OCI-LY1 (cell line): ENCODE measurements at regions not wholly inside any gene's neighbourhood (a gene's known extent, or its start where the extent isn't known, plus 50 kb on each side); places are given as distances from the start of the nearest gene placed in this dataset.

Experiments
- EZH2 ChIP-seq: fragments of 200-600 bp; sonication (generic), shearing (Covaris generic); IDR thresholded peaks from 2 replicates; pipeline ENCODE4 v1.8.0; 2017; ENCODE audit warnings: borderline replicate concordance, mixed run types, mild to moderate bottlenecking, antibody characterized with exemption, low read length, moderate library complexity, mixed read lengths
- TF ChIP-seq, protein P1 (sequence below): fragments of 200-600 bp; sonication (generic), shearing (Covaris generic); IDR thresholded peaks from 2 replicates; pipeline ENCODE4 v1.5.1; 2017; ENCODE audit warnings: mild to moderate bottlenecking, antibody characterized with exemption, low read length, moderate library complexity, mixed read lengths

DNA sequence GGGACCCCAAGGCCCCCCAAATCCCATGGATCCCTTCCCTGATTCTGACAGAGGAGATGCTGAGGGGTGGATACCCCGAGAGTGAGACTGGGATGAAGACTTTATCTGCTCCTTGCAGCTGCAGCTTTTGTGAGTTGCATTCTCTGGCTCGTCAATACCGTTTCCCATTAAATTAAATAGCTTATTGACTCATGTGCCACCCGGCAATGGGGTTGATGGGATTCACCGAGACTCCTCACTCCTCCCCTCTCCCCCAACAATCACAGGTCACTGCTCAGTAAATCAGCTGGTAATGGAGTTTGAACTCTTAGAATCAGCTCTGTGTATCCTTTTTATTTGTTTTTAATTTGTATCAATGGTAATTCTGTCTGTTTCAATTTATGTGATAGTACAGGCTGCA, 337.5 kb upstream of the PLXNA2 start:
- TF ChIP-seq, protein P1, sequence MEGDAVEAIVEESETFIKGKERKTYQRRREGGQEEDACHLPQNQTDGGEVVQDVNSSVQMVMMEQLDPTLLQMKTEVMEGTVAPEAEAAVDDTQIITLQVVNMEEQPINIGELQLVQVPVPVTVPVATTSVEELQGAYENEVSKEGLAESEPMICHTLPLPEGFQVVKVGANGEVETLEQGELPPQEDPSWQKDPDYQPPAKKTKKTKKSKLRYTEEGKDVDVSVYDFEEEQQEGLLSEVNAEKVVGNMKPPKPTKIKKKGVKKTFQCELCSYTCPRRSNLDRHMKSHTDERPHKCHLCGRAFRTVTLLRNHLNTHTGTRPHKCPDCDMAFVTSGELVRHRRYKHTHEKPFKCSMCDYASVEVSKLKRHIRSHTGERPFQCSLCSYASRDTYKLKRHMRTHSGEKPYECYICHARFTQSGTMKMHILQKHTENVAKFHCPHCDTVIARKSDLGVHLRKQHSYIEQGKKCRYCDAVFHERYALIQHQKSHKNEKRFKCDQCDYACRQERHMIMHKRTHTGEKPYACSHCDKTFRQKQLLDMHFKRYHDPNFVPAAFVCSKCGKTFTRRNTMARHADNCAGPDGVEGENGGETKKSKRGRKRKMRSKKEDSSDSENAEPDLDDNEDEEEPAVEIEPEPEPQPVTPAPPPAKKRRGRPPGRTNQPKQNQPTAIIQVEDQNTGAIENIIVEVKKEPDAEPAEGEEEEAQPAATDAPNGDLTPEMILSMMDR = no peak
- no peak for TF ChIP-seq EZH2
